GM19468 (cell line): ENCODE measurements at regions not wholly inside any gene's neighbourhood (a gene's known extent, or its start where the extent isn't known, plus 50 kb on each side); places are given as distances from the start of the nearest gene placed in this dataset.
"Not testable (repeated sequence)": the region's sequence is repeated elsewhere in the genome, so short reads cannot be mapped to it uniquely, and the experiment has no call there.

Experiments used
- ATAC-seq: cut with Tn5 transposase; IDR thresholded peaks from one replicate; pipeline ENCODE4 v1.9.1; 2021; ENCODE audit warnings: mild to moderate bottlenecking, moderate library complexity, moderate number of reproducible peaks; ENCODE audit not compliant: unreplicated experiment; ENCODE audit errors: extremely low read depth

GRCh38 chr9:89939626-89940292 is 334.9 kb downstream of the GADD45G start:
- ATAC-seq = no peak

- no peak for ATAC-seq
Observed at GRCh38 chr9:89940625-89941024, 335.8 kb downstream of the GADD45G start.

GRCh38 chr9:89941875-89942274 is 337.1 kb downstream of the GADD45G start:
- no peak for ATAC-seq

GRCh38 chr9:89942643-89943042 is 337.8 kb downstream of the GADD45G start:
- ATAC-seq = no peak

- ATAC-seq = no peak
Observed at GRCh38 chr9:89943309-89943708, 338.5 kb downstream of the GADD45G start.

- no peak for ATAC-seq
Observed at GRCh38 chr9:89943728-89944127, 338.9 kb downstream of the GADD45G start.

GRCh38 chr9:89945133-89945532 is 340.3 kb downstream of the GADD45G start:
- no peak for ATAC-seq

- no peak for ATAC-seq
Observed at GRCh38 chr9:89946741-89947140, 341.9 kb downstream of the GADD45G start.

GRCh38 chr9:89949111-89949510 is 344.3 kb downstream of the GADD45G start:
- no peak for ATAC-seq

GRCh38 chr9:89951675-89952074 is 346.9 kb downstream of the GADD45G start:
- ATAC-seq = no peak

- no peak for ATAC-seq
Observed at GRCh38 chr9:89952401-89952800, 347.6 kb downstream of the GADD45G start.

- not testable (repeated sequence) for ATAC-seq
Observed at GRCh38 chr9:89953263-89953662, 348.5 kb downstream of the GADD45G start.

- no peak for ATAC-seq
Observed at GRCh38 chr9:89953824-89954615, 349.2 kb downstream of the GADD45G start.

- ATAC-seq = no peak
Observed at GRCh38 chr9:89955144-89955543, 350.3 kb downstream of the GADD45G start.

- no peak for ATAC-seq
Observed at GRCh38 chr9:89955626-89956025, 350.8 kb downstream of the GADD45G start.

GRCh38 chr9:89956331-89956730 is 351.5 kb downstream of the GADD45G start:
- no peak for ATAC-seq

GRCh38 chr9:89956907-89957306 is 352.1 kb downstream of the GADD45G start:
- no peak for ATAC-seq

- no peak for ATAC-seq
Observed at GRCh38 chr9:89958086-89958485, 353.3 kb downstream of the GADD45G start.

GRCh38 chr9:89961616-89962341 is 357.0 kb downstream of the GADD45G start:
- no peak for ATAC-seq

- ATAC-seq = no peak
Observed at GRCh38 chr9:89963280-89963679, 358.5 kb downstream of the GADD45G start.

- ATAC-seq = no peak
Observed at GRCh38 chr9:89967527-89967926, 362.7 kb downstream of the GADD45G start.
